ENCODE measurements at regions not wholly inside any gene's neighbourhood (a gene's known extent, or its start where the extent isn't known, plus 50 kb on each side); places are given as distances from the start of the nearest gene placed in this dataset.

DNA sequence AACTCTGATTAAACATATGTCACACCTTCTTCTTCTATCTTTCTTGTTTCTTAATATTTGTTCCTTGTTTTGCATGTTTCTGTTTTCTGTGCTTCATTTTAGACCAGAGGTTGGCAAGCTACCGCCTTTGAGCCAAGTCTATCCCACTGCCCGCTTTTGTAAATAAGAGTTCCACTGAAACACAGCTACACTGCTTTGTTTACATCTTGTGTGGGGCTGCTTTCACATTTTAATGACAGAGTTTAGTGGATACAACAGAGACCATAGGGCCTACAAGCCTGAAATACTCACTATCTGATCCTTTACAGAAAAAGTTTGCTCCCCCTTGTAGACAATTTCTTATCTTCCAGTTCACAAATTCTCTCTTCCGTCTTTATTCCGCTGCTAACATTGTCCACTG, 109.4 kb upstream of the SPACA1 start:
- DNase-seq (ENCODE audit: low read depth in 3 of 3, low spot score in 2 of 3): no peak

DNA sequence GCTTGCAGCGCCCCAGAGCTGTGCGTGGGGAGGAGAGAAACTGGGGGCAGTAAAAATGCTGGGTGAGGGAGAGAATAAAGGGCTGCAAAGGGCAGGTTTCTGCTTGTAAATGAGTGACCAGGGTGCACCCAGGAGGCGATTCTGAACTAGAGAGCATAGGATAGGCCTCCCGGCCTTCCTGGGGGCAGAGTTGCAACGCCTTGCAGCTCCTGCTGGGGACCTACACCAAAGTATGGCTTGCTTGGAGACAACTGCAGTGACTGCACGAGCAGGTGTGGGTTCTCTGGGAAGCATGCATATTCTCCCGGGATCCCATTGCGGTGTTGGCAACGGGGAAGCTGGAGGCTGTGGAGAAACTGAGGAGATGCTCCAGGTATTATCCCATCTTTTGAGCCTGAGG, 111.6 kb upstream of the SPACA1 start:
- no peak for DNase-seq (ENCODE audit: low read depth in 3 of 3, low spot score in 2 of 3)

- no peak for DNase-seq (ENCODE audit: low read depth in 3 of 3, low spot score in 2 of 3)
Measured at GRCh38 chr6:87935196-87935595, 112.4 kb upstream of the SPACA1 start.

- DNase-seq (ENCODE audit: low read depth in 3 of 3, low spot score in 2 of 3): no peak
Measured at GRCh38 chr6:87932361-87932760, 115.3 kb upstream of the SPACA1 start.

- DNase-seq (ENCODE audit: low read depth in 3 of 3, low spot score in 2 of 3): peak; percentile 52 to 71 (median 60)
Measured at GRCh38 chr6:87929843-87930288, 117.8 kb upstream of the SPACA1 start.

DNA sequence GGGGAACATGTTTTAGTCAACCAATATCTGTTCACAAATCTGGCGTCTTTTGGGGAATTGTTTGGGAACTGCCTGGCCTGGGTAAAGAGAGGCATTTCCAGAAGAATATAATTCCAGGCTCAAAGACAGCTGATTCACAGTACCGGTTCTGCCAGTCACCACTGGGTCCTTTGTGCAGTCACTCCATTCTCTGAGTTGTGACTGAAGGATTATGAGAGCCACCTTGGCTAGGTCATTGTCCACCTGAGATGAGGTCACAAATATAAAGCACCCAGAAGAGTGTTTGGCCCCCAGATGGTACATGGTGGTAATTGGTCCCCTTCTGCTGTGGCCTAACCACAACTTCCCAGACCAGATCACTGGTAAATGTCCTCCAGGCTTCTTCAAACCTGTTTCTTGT, 121.0 kb upstream of the SPACA1 start:
- DNase-seq (ENCODE audit: low read depth in 3 of 3, low spot score in 2 of 3): no peak

DNA sequence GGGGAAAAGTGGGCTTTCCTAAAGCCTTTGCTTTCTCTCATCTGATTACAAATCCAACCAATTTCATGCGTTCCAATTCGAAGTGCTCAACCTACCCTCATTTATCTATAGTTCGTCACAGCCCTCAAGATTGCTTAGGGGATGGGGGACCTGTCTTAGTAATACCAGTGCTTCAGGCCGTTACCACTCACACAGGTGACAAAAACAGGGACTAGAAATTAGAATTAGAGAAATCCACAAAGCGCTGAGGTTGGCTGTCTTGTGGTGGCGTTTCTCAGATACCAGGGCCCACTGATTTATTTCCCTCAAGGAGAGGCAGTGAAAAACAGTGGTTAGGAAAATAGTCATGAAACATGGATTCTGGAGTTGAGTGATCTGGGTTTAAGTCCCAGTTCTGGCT, 121.6 kb upstream of the SPACA1 start:
- DNase-seq (ENCODE audit: low read depth in 3 of 3, low spot score in 2 of 3): no peak

GRCh38 chr6:87925373-87926060, 122.1 kb upstream of the SPACA1 start:
- no peak for DNase-seq (ENCODE audit: low read depth in 3 of 3, low spot score in 2 of 3)

GRCh38 chr6:87923389-87924050, 124.1 kb upstream of the SPACA1 start:
- DNase-seq (ENCODE audit: low read depth in 3 of 3, low spot score in 2 of 3): no peak

GRCh38 chr6:87922947-87923330, 124.7 kb upstream of the SPACA1 start:
- no peak for DNase-seq (ENCODE audit: low read depth in 3 of 3, low spot score in 2 of 3)

GRCh38 chr6:87922196-87922946, 125.3 kb upstream of the SPACA1 start:
- DNase-seq (ENCODE audit: low read depth in 3 of 3, low spot score in 2 of 3): no peak

GRCh38 chr6:87921034-87921433, 126.6 kb upstream of the SPACA1 start:
- no peak for DNase-seq (ENCODE audit: low read depth in 3 of 3, low spot score in 2 of 3)

GRCh38 chr6:87920245-87920644, 127.4 kb upstream of the SPACA1 start:
- no peak for DNase-seq (ENCODE audit: low read depth in 3 of 3, low spot score in 2 of 3)

DNA sequence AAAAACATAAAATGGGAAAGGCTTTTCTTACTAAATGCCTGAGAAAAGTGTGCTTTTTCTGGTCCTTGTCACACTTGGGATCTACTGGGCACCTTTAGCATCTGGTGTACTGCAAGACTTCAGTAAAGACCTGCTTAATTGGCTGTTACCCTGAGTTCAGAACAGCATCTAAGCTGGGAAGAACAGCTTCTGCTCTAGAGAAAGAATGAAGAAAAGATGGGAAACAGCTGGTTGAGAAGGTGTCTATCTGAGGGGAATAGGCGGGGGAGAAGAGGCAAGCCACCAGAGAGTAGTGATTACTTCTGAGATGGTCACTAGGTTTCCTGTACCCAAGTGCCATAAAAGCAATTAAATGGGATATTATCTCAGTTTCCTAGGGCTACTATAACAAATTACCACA, 128.2 kb upstream of the SPACA1 start:
- DNase-seq (ENCODE audit: low read depth in 3 of 3, low spot score in 2 of 3): no peak

DNA sequence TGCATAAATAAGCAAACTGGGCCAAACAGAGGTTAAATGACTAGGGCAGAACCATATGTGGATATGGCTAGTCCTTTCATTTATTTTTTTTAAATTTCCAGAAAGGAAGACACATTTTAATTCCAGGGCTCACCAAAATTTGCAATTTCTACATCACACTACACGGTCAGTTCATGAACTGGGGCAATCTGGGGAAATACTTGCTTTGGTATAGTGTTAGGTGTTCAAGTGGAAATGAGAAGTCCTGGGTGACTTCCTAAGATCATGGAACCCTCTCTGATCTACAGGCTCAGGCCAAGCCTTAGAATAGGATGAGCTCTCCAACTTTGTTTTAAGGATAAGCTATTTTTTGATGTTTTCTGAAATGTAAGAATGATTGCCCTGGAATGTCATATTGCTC, 128.6 kb upstream of the SPACA1 start:
- no peak for DNase-seq (ENCODE audit: low read depth in 3 of 3, low spot score in 2 of 3)

DNA sequence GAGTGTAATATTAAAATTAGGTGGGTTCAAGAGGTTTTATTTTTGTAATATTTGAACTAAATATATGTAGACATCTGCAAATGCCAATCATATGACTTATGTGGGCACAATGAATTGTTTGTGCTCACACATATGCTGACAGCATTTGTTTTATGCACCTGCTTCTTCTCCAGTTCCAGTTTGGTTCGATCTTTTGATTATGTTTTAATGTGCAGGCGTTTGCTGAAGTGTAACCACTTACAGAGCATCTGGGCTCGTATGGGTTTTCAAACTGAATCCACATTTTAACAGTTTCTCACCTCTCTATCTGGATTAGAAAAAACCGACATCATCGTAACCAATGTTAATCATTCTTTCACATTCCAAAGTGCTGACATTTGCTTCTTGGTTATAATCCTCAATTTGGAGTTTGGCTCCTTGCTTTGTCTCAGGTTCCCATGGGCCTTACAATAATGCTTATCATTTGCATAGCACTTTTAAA, 129.1 kb upstream of the SPACA1 start:
- no peak for DNase-seq (ENCODE audit: low read depth in 3 of 3, low spot score in 2 of 3)

- DNase-seq (ENCODE audit: low read depth in 3 of 3, low spot score in 2 of 3): no peak
Measured at GRCh38 chr6:87917886-87918285, 129.8 kb upstream of the SPACA1 start.

DNA sequence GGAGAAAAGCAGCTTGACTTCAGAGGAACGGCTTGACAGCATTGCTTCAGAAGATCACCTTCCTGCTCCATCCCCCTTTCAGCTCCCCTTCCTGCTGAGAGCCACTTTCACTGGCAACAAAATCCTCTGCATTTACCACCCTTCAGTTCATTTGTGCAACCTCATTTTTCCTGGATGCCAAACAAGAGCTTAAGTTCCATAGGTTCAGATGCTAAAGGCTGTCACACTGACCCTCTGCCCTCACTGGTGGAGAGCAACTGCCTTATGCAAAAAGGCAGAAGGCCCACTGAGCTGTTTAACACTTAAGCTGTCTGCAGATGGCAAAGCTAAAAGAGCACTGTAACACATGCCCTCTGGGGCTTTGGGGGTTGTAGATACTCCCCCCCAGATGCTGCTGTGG, 131.2 kb upstream of the SPACA1 start:
- no peak for DNase-seq (ENCODE audit: low read depth in 3 of 3, low spot score in 2 of 3)

- no peak for DNase-seq (ENCODE audit: low read depth in 3 of 3, low spot score in 2 of 3)
Measured at GRCh38 chr6:87914637-87915395, 132.8 kb upstream of the SPACA1 start.

- DNase-seq (ENCODE audit: low read depth in 3 of 3, low spot score in 2 of 3): no peak
Measured at GRCh38 chr6:87913974-87914373, 133.7 kb upstream of the SPACA1 start.

DNA sequence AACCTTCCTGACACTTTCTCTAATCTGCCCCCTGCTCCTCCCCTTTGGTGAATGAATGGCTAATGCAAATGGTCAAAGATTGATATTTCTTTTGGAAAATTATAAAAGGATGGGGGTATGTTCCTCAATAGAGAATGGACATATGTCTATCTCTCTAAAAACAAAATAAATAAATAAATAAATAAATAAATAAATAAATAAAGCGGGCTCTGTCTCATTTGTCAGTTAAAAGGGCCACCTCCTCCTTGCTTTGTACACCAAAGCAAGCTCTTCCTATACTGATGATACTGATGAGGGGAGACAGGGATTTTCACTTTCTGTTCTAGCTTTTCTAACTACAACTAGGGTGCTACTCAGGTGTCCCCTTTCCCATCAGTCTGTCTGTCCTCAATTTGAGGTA, 135.5 kb upstream of the SPACA1 start:
- DNase-seq (ENCODE audit: low read depth in 3 of 3, low spot score in 2 of 3): no peak
